ENCODE measurements at regions not wholly inside any gene's neighbourhood (a gene's known extent, or its start where the extent isn't known, plus 50 kb on each side); places are given as distances from the start of the nearest gene placed in this dataset.

GRCh38 chr7:136055266-136055665 is 78.1 kb upstream of the MTPN start:
- H3K9me3 ChIP-seq (ENCODE audit: control insufficient read depth, insufficient read depth, low read length) = no peaks in the 10 kb centered on the region
- no peaks in the 10 kb centered on the region for H3K27me3 ChIP-seq (ENCODE audit: control insufficient read depth, insufficient read depth, low read length)
- DNase-seq (no peak), ATAC-seq (ENCODE audit: low read depth) (no peak)
- no peak overlapping the region for H3K18ac ChIP-seq (ENCODE audit: low read depth, low read length)
- no peak overlapping the region for H2BK5ac ChIP-seq (ENCODE audit: low read depth, low read length, poor library complexity, severe bottlenecking)
- CTCF ChIA-PET = no interaction called here
- H4K8ac ChIP-seq (ENCODE audit: low read depth in 2 of 2, low read length in 2 of 2) = no peak overlapping the region
- no peak overlapping the region for H2AK5ac ChIP-seq (ENCODE audit: low read depth, low read length)
- BruUV-seq (replicated peaks) = no TSS peak
- POLR2A ChIA-PET (ENCODE audit: unreplicated experiment) = no interaction called here
- in situ Hi-C loops (cut with MboI; ENCODE audit: low sequenced_read_pairs) (no loop called here), intact Hi-C loops (cut with micrococcal nuclease) (no loop called here), dilution Hi-C loops (cut with HindIII; ENCODE audit: low sequenced_read_pairs, unreplicated experiment) (no loop called here)
- no peak overlapping the region for H3K4me2 ChIP-seq (ENCODE audit: low read depth, low read length)
- H3K56ac ChIP-seq (ENCODE audit: extremely low read depth, insufficient read depth, low read length) = no peak overlapping the region
- no peak overlapping the region for H3K14ac ChIP-seq (replicated peaks; ENCODE audit: low read depth, low read length)
- no peaks in the 10 kb centered on the region for H3K79me1 ChIP-seq (ENCODE audit: low read depth in 1 of 2, low read length in 2 of 2)
- TF ChIP-seq RAD21 (IDR thresholded peaks at IDR 0.05; ENCODE audit: low read length) = no peak
- TF ChIP-seq, protein P1, sequence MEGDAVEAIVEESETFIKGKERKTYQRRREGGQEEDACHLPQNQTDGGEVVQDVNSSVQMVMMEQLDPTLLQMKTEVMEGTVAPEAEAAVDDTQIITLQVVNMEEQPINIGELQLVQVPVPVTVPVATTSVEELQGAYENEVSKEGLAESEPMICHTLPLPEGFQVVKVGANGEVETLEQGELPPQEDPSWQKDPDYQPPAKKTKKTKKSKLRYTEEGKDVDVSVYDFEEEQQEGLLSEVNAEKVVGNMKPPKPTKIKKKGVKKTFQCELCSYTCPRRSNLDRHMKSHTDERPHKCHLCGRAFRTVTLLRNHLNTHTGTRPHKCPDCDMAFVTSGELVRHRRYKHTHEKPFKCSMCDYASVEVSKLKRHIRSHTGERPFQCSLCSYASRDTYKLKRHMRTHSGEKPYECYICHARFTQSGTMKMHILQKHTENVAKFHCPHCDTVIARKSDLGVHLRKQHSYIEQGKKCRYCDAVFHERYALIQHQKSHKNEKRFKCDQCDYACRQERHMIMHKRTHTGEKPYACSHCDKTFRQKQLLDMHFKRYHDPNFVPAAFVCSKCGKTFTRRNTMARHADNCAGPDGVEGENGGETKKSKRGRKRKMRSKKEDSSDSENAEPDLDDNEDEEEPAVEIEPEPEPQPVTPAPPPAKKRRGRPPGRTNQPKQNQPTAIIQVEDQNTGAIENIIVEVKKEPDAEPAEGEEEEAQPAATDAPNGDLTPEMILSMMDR (conservative IDR thresholded peaks at IDR 0.05; ENCODE audit: low read depth, low read length) = no peak
- no peak for TF ChIP-seq ELK1 (IDR thresholded peaks at IDR 0.05; ENCODE audit: borderline replicate concordance, low read depth, low read length)
- TF ChIP-seq BHLHE40 (IDR thresholded peaks at IDR 0.05; ENCODE audit: low read depth, low read length) = no peak
- TF ChIP-seq, protein P2, sequence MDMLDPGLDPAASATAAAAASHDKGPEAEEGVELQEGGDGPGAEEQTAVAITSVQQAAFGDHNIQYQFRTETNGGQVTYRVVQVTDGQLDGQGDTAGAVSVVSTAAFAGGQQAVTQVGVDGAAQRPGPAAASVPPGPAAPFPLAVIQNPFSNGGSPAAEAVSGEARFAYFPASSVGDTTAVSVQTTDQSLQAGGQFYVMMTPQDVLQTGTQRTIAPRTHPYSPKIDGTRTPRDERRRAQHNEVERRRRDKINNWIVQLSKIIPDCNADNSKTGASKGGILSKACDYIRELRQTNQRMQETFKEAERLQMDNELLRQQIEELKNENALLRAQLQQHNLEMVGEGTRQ (IDR thresholded peaks at IDR 0.05; ENCODE audit: low read depth, low read length) = no peak
- TF ChIP-seq MXI1 (IDR thresholded peaks at IDR 0.05; ENCODE audit: borderline replicate concordance, low read depth, low read length) = no peak
- H3K4me3 ChIP-seq (ENCODE audit: insufficient read depth, low read depth, low read length) = no peak overlapping the region
- no CpG with 5 or more reads among the region's 2 CpGs for WGBS, 2 experiments (ENCODE audit: extremely low coverage in 2 of 2, insufficient read length in 1 of 2)
- no peak overlapping the region for H4K91ac ChIP-seq (ENCODE audit: insufficient read depth, low read depth, low read length)
- H2BK120ac ChIP-seq (ENCODE audit: low read depth, low read length) = no peak overlapping the region
- H3K4me1 ChIP-seq (ENCODE audit: control insufficient read depth, insufficient read depth, low read length) = no peaks in the 10 kb centered on the region
- no peak overlapping the region for H4K5ac ChIP-seq (ENCODE audit: low read depth, low read length)
- no peak overlapping the region for H3K9ac ChIP-seq (ENCODE audit: low read depth, low read length)
- H3K27ac ChIP-seq (ENCODE audit: insufficient read depth, low read length) = no peak overlapping the region
- no peak overlapping the region for H2BK20ac ChIP-seq (ENCODE audit: low read depth, low read length)
- no peak overlapping the region for H2AK9ac ChIP-seq (replicated peaks; ENCODE audit: low read depth, low read length, poor library complexity)
- H3K9me1 ChIP-seq (ENCODE audit: insufficient read depth, low read length) = no peaks in the 10 kb centered on the region
- no peak overlapping the region for H2BK15ac ChIP-seq (ENCODE audit: low read depth, low read length)
- H4K20me1 ChIP-seq (ENCODE audit: insufficient read depth, low read length) = no peaks in the 10 kb centered on the region
- H3K23ac ChIP-seq (ENCODE audit: low read depth, low read length) = no peak overlapping the region
- H3K36me3 ChIP-seq (ENCODE audit: control insufficient read depth, insufficient read depth, low read length) = no peaks in the 10 kb centered on the region
- H3K4ac ChIP-seq (ENCODE audit: low read depth, low read length) = no peak overlapping the region
- H2AFZ ChIP-seq (replicated peaks; ENCODE audit: low read length, poor library complexity) = no peak overlapping the region
